Cardiac muscle cell (in vitro differentiated cells and primary cell): ENCODE measurements at regions not wholly inside any gene's neighbourhood (a gene's known extent, or its start where the extent isn't known, plus 50 kb on each side); places are given as distances from the start of the nearest gene placed in this dataset.
"Not testable (repeated sequence)": the region's sequence is repeated elsewhere in the genome, so short reads cannot be mapped to it uniquely, and the experiment has no call there.

Experiments used
- DNase-seq, 2 donors: peaks; one replicate each; pipeline versions ENCODE4 v3.0.0 to v3.0.0-alpha.2; 2010 to 2017; ENCODE audit warnings: low read depth in 1 of 2, low spot score in 1 of 2
- H3K27ac ChIP-seq: fragments of 200-600 bp; sonication (generic); 2 replicates; pipeline ENCODE4 v1.5.1; 2016
- H3K27me3 ChIP-seq: fragments of 200-600 bp; sonication (generic); 2 replicates; pipeline ENCODE4 v1.6.0; 2016; ENCODE audit warnings: control low read depth
- H3K36me3 ChIP-seq: fragments of 200-600 bp; sonication (generic); 2 replicates; pipeline ENCODE4 v1.5.1; 2016; ENCODE audit warnings: control low read depth
- H3K4me1 ChIP-seq: fragments of 200-600 bp; sonication (generic); 2 replicates; pipeline ENCODE4 v1.8.1; 2017; ENCODE audit warnings: low read depth, mild to moderate bottlenecking, mixed run types
- H3K4me3 ChIP-seq: fragments of 200-600 bp; sonication (generic); 2 replicates; pipeline ENCODE4 v1.5.1; 2016; ENCODE audit warnings: mild to moderate bottlenecking
- H3K9me3 ChIP-seq: fragments of 200-600 bp; sonication (generic); 2 replicates; pipeline ENCODE4 v1.5.1; 2017; ENCODE audit warnings: low read depth, mild to moderate bottlenecking, control low read depth
- CTCF ChIP-seq: IDR thresholded peaks from 2 replicates; pipeline ENCODE4 v1.5.1; 2012; ENCODE audit warnings: low read depth, mild to moderate bottlenecking, low read length

GRCh38 chr15:55088207-55088606, 108.5 kb downstream of the RSL24D1 start:
- Histone ChIP-seq H3K27ac (no peak overlapping the region), H3K4me3 (no peak overlapping the region), H3K9me3 (no peaks in the 10 kb centered on the region), H3K27me3 (no peaks in the 10 kb centered on the region), H3K4me1 (no peaks in the 10 kb centered on the region), H3K36me3 (no peaks in the 10 kb centered on the region)
- no peak for TF ChIP-seq CTCF
- no peak for DNase-seq

GRCh38 chr15:55084673-55085072, 112.1 kb downstream of the RSL24D1 start:
- Histone ChIP-seq H3K27me3 (no peaks in the 10 kb centered on the region), H3K27ac (no peak overlapping the region), H3K4me1 (no peaks in the 10 kb centered on the region), H3K4me3 (no peak overlapping the region), H3K36me3 (no peaks in the 10 kb centered on the region), H3K9me3 (no peaks in the 10 kb centered on the region)
- DNase-seq, result no peak
- TF ChIP-seq CTCF, result no peak

GRCh38 chr15:55084216-55084615, 112.5 kb downstream of the RSL24D1 start:
- TF ChIP-seq CTCF, result no peak
- H3K4me3 ChIP-seq, result no peak overlapping the region
- no peak overlapping the region for H3K27ac ChIP-seq
- H3K36me3 ChIP-seq, result no peaks in the 10 kb centered on the region
- DNase-seq, result no peak
- no peaks in the 10 kb centered on the region for H3K27me3 ChIP-seq
- H3K4me1 ChIP-seq, result no peaks in the 10 kb centered on the region
- no peaks in the 10 kb centered on the region for H3K9me3 ChIP-seq

GRCh38 chr15:55077052-55077451, 119.7 kb downstream of the RSL24D1 start:
- H3K4me3 ChIP-seq, H3K27ac ChIP-seq, DNase-seq, H3K36me3 ChIP-seq, H3K27me3 ChIP-seq, H3K4me1 ChIP-seq, H3K9me3 ChIP-seq: not testable (repeated sequence)

GRCh38 chr15:55074431-55074830, 122.3 kb downstream of the RSL24D1 start:
- no peak for TF ChIP-seq CTCF
- Histone ChIP-seq H3K27me3 (no peaks in the 10 kb centered on the region), H3K36me3 (no peaks in the 10 kb centered on the region), H3K4me3 (no peak overlapping the region), H3K27ac (no peak overlapping the region), H3K9me3 (no peaks in the 10 kb centered on the region), H3K4me1 (no peaks in the 10 kb centered on the region)
- DNase-seq, result no peak

- H3K4me1 ChIP-seq, H3K27me3 ChIP-seq, DNase-seq, H3K36me3 ChIP-seq, H3K27ac ChIP-seq, H3K4me3 ChIP-seq, H3K9me3 ChIP-seq: not testable (repeated sequence)
These were observed 132.8 kb downstream of the RSL24D1 start for GRCh38 chr15:55063970-55064369.

- Histone ChIP-seq H3K9me3 (no peaks in the 10 kb centered on the region), H3K36me3 (no peaks in the 10 kb centered on the region), H3K27me3 (no peaks in the 10 kb centered on the region), H3K27ac (no peak overlapping the region), H3K4me3 (no peak overlapping the region), H3K4me1 (no peaks in the 10 kb centered on the region)
- TF ChIP-seq CTCF, result no peak
- no peak for DNase-seq
These were observed 135.9 kb downstream of the RSL24D1 start for GRCh38 chr15:55060836-55061235.
